ENCODE measurements at regions not wholly inside any gene's neighbourhood (a gene's known extent, or its start where the extent isn't known, plus 50 kb on each side); places are given as distances from the start of the nearest gene placed in this dataset.

GRCh38 chr11:121722431-121723245 is 269.9 kb upstream of the SORL1-AS1 start (continued):
- TF ChIP-seq, protein P1, sequence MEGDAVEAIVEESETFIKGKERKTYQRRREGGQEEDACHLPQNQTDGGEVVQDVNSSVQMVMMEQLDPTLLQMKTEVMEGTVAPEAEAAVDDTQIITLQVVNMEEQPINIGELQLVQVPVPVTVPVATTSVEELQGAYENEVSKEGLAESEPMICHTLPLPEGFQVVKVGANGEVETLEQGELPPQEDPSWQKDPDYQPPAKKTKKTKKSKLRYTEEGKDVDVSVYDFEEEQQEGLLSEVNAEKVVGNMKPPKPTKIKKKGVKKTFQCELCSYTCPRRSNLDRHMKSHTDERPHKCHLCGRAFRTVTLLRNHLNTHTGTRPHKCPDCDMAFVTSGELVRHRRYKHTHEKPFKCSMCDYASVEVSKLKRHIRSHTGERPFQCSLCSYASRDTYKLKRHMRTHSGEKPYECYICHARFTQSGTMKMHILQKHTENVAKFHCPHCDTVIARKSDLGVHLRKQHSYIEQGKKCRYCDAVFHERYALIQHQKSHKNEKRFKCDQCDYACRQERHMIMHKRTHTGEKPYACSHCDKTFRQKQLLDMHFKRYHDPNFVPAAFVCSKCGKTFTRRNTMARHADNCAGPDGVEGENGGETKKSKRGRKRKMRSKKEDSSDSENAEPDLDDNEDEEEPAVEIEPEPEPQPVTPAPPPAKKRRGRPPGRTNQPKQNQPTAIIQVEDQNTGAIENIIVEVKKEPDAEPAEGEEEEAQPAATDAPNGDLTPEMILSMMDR (CRISPR knock-in tag; IDR thresholded peaks at IDR 0.05): no peak
- TF ChIP-seq NCOA1 (CRISPR knock-in tag; IDR thresholded peaks at IDR 0.05): no peak
- TF ChIP-seq ZNF331 (CRISPR knock-in tag; IDR thresholded peaks at IDR 0.05): peak; percentile 94
- TF ChIP-seq ESRRA (CRISPR knock-in tag; IDR thresholded peaks at IDR 0.05; ENCODE audit: low read depth): no peak
- TF ChIP-seq ZNF44 (CRISPR knock-in tag; IDR thresholded peaks at IDR 0.05): no peak; the same call in 1 of the 2 replicates
- TF ChIP-seq, protein P2, sequence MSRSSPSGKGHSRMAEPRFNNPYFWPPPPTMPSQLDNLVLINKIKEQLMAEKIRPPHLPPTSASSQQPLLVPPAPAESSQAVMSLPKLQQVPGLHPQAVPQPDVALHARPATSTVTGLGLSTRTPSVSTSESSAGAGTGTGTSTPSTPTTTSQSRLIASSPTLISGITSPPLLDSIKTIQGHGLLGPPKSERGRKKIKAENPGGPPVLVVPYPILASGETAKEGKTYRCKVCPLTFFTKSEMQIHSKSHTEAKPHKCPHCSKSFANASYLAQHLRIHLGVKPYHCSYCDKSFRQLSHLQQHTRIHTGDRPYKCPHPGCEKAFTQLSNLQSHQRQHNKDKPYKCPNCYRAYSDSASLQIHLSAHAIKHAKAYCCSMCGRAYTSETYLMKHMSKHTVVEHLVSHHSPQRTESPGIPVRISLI (CRISPR knock-in tag; IDR thresholded peaks at IDR 0.05; ENCODE audit: borderline replicate concordance): no peak
- peak; percentile 48; the same call in 1 of the 2 replicates for TF ChIP-seq GATAD1 (CRISPR knock-in tag; IDR thresholded peaks at IDR 0.05)
- TF ChIP-seq PAF1 (CRISPR knock-in tag; IDR thresholded peaks at IDR 0.05): no peak
- TF ChIP-seq ZNF468 (CRISPR knock-in tag; IDR thresholded peaks at IDR 0.05): no peak
- no peak for TF ChIP-seq ZBTB34 (CRISPR knock-in tag; IDR thresholded peaks at IDR 0.05)
- no peak for TF ChIP-seq SP2 (CRISPR knock-in tag; IDR thresholded peaks at IDR 0.05)
- no peak for TF ChIP-seq TBX3 (IDR thresholded peaks at IDR 0.05; ENCODE audit: borderline replicate concordance)
- TF ChIP-seq ZNF280B (CRISPR knock-in tag; IDR thresholded peaks at IDR 0.05; ENCODE audit: borderline replicate concordance): peak; percentile 73; the same call in 1 of the 2 replicates
- TF ChIP-seq SCMH1 (CRISPR knock-in tag; IDR thresholded peaks at IDR 0.05; ENCODE audit: borderline replicate concordance): no peak
- TF ChIP-seq PHF5A (CRISPR knock-in tag; IDR thresholded peaks at IDR 0.05; ENCODE audit: low read depth, unreplicated experiment): no peak
- peak; percentile 67 for TF ChIP-seq ZNF143 (CRISPR knock-in tag; IDR thresholded peaks at IDR 0.05)
- TF ChIP-seq PLSCR1 (CRISPR knock-in tag; IDR thresholded peaks at IDR 0.05; ENCODE audit: borderline replicate concordance): no peak
- TF ChIP-seq, protein P3, sequence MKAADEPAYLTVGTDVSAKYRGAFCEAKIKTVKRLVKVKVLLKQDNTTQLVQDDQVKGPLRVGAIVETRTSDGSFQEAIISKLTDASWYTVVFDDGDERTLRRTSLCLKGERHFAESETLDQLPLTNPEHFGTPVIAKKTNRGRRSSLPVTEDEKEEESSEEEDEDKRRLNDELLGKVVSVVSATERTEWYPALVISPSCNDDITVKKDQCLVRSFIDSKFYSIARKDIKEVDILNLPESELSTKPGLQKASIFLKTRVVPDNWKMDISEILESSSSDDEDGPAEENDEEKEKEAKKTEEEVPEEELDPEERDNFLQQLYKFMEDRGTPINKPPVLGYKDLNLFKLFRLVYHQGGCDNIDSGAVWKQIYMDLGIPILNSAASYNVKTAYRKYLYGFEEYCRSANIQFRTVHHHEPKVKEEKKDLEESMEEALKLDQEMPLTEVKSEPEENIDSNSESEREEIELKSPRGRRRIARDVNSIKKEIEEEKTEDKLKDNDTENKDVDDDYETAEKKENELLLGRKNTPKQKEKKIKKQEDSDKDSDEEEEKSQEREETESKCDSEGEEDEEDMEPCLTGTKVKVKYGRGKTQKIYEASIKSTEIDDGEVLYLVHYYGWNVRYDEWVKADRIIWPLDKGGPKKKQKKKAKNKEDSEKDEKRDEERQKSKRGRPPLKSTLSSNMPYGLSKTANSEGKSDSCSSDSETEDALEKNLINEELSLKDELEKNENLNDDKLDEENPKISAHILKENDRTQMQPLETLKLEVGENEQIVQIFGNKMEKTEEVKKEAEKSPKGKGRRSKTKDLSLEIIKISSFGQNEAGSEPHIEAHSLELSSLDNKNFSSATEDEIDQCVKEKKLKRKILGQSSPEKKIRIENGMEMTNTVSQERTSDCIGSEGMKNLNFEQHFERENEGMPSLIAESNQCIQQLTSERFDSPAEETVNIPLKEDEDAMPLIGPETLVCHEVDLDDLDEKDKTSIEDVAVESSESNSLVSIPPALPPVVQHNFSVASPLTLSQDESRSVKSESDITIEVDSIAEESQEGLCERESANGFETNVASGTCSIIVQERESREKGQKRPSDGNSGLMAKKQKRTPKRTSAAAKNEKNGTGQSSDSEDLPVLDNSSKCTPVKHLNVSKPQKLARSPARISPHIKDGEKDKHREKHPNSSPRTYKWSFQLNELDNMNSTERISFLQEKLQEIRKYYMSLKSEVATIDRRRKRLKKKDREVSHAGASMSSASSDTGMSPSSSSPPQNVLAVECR (CRISPR knock-in tag; IDR thresholded peaks at IDR 0.05; ENCODE audit: borderline replicate concordance): peak; percentile 51; the same call in 1 of the 2 replicates

All from HepG2 (cell line).